Kidney (tissue), 13 donors: ENCODE measurements at regions not wholly inside any gene's neighbourhood (a gene's known extent, or its start where the extent isn't known, plus 50 kb on each side); places are given as distances from the start of the nearest gene placed in this dataset.

Source experiments
- DNase-seq, 5 donors: peaks; one replicate each; pipeline ENCODE4 v3.0.0-alpha.2; 2013 to 2020
- FAIRE-seq: peaks from 2 replicates; lab custom pipeline; 2012; peaks lifted over from hg19 to GRCh38; lab: Jason Lieb, UNC
- H3K27ac ChIP-seq, 2 donors: one replicate each; pipeline ENCODE4 v1.7.0; 2013; ENCODE audit warnings: low read depth in 2 of 2, low read length in 2 of 2, inconsistent platforms in 1 of 2
- H3K27me3 ChIP-seq: one replicate; pipeline ENCODE4 v1.7.1; 2013; ENCODE audit warnings: low read length, inconsistent platforms; ENCODE audit not compliant: control insufficient read depth, insufficient read depth
- H3K36me3 ChIP-seq, 3 donors: one replicate each; pipeline versions ENCODE4 v1.7.0 to v1.7.1; 2013; ENCODE audit warnings: low read length in 3 of 3, control low read depth in 1 of 3, inconsistent platforms in 1 of 3; ENCODE audit not compliant: insufficient read depth in 3 of 3, control insufficient read depth in 2 of 3
- H3K4me1 ChIP-seq, 3 donors: one replicate each; pipeline versions ENCODE4 v1.7.0 to v1.7.1; 2013; ENCODE audit warnings: low read length in 3 of 3, inconsistent platforms in 1 of 3, low read depth in 1 of 3; ENCODE audit not compliant: control insufficient read depth in 2 of 3, insufficient read depth in 2 of 3
- H3K4me3 ChIP-seq, 3 donors: one replicate each; pipeline versions ENCODE4 v1.7.0 to v1.8.1; 2013; ENCODE audit warnings: low read length in 3 of 3, control low read depth in 1 of 3, inconsistent platforms in 1 of 3
- H3K9ac ChIP-seq, 3 donors: one replicate each; pipeline versions ENCODE4 v1.7.0 to v1.7.1; 2013; ENCODE audit warnings: low read length in 3 of 3, control low read depth in 1 of 3, inconsistent platforms in 1 of 3
- H3K9me3 ChIP-seq, 3 donors: one replicate each; pipeline versions ENCODE4 v1.7.0 to v1.7.1; 2013; ENCODE audit warnings: low read length in 3 of 3, control low read depth in 1 of 3, inconsistent platforms in 1 of 3; ENCODE audit not compliant: control insufficient read depth in 2 of 3, insufficient read depth in 1 of 3
- intact Hi-C: fragments of 100-400 bp; cut with DNase I; formaldehyde crosslinking; loops from one replicate; pipeline ENCODE4 v1.11.1; 2022
- TF ChIP-seq, protein P1 (sequence below): IDR thresholded peaks from 3 replicates; pipeline ENCODE4 v1.5.1; 2012; ENCODE audit warnings: mild to moderate bottlenecking, moderate library complexity, borderline replicate concordance; ENCODE audit not compliant: insufficient read depth; ENCODE audit errors: extremely low read depth
- donor health status: control.
- donor health status: control.
- donor health status: control.
- donor health status: control.
- donor health status: control.
- donor health status: DM: yes; HTN: yes; CAD: no.
- donor health status: Normal renal cell carcinoma (clear cell type).

DNA sequence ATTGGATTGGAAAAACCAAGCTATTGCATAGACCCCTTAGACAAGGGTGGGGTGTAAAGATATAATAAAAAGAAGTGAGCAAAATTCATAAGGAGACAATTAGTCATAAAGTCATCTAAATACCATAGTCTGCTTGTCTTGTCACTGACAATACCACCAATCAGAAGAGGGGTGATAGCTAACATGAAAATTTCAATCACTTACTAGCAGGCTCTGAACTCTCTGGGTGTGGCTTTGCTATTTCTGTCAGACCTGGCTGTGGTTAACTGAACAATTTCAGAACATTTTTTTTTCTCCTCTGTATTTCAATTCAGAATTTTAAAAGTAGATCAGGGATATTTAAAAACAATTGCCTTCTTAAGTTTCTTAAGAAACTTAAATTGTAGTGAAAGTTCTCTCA is 158.5 kb upstream of the PRMT6 start:
- Histone ChIP-seq H3K27me3 (no peaks in the 10 kb centered on the region), H3K4me1 (no peaks in the 10 kb centered on the region), H3K4me3 (no peak overlapping the region), H3K9ac (no peak overlapping the region), H3K36me3 (no peaks in the 10 kb centered on the region), H3K9me3 (no peaks in the 10 kb centered on the region), H3K27ac (no peak overlapping the region)
- TF ChIP-seq, protein P1, sequence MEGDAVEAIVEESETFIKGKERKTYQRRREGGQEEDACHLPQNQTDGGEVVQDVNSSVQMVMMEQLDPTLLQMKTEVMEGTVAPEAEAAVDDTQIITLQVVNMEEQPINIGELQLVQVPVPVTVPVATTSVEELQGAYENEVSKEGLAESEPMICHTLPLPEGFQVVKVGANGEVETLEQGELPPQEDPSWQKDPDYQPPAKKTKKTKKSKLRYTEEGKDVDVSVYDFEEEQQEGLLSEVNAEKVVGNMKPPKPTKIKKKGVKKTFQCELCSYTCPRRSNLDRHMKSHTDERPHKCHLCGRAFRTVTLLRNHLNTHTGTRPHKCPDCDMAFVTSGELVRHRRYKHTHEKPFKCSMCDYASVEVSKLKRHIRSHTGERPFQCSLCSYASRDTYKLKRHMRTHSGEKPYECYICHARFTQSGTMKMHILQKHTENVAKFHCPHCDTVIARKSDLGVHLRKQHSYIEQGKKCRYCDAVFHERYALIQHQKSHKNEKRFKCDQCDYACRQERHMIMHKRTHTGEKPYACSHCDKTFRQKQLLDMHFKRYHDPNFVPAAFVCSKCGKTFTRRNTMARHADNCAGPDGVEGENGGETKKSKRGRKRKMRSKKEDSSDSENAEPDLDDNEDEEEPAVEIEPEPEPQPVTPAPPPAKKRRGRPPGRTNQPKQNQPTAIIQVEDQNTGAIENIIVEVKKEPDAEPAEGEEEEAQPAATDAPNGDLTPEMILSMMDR: no peak
- FAIRE-seq: no peak
- intact Hi-C loops: loop anchor here (5.0 kb wide), 1 partner anchor 251 kb away; no protein-coding TSS in a partner anchor
- DNase-seq: no peak

DNA sequence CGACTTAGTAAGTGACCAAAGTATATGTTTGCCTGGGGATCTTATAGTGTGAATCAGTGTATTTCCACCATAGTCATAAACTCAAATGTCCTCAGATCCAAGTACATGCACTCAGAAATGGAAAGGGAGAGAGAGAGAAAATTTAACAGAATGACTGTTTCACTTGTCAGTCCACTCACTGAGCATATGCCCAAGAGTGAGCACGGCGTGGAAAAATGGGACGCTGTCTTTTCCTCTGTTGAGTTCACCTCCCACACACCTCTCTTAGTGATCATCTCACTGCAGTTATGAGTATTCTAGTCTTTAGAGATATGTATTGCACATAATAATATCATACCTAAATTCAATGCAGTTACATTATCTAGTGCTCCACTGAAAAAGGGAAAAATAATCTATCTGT is 156.8 kb upstream of the PRMT6 start:
- DNase-seq: no peak
- H3K27me3 ChIP-seq: no peaks in the 10 kb centered on the region
- no peak overlapping the region for H3K9ac ChIP-seq
- TF ChIP-seq, protein P1: no peak
- H3K36me3 ChIP-seq: no peaks in the 10 kb centered on the region
- no peak for FAIRE-seq
- no peak overlapping the region for H3K4me3 ChIP-seq
- H3K9me3 ChIP-seq: no peaks in the 10 kb centered on the region
- no peak overlapping the region for H3K27ac ChIP-seq
- intact Hi-C loops: loop anchor here (5.0 kb wide), 1 partner anchor 252 kb away; no protein-coding TSS in a partner anchor
- H3K4me1 ChIP-seq: no peaks in the 10 kb centered on the region

DNA sequence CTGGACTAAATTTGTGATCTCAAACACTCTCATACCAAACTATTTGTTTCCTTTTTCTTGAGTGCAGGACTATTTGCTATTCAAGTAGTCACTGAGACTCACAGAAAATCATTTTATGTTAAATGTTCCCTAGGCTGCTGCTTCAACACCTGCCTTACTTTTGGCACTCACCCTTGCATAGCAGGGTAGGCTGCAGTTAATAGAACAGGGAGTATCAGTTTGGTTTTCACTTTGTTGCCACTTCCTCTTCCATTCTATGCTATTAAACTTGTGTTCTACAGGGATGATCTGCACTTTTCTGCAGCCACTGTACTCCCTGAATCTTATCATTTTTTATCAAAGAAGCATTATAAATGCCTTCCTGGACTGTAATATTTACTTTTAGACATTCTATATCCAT is 148.7 kb upstream of the PRMT6 start:
- FAIRE-seq (no peak), DNase-seq (no peak)
- TF ChIP-seq, protein P1: no peak
- Histone ChIP-seq H3K4me1 (no peaks in the 10 kb centered on the region), H3K9me3 (no peaks in the 10 kb centered on the region), H3K36me3 (no peaks in the 10 kb centered on the region), H3K27me3 (no peaks in the 10 kb centered on the region), H3K9ac (no peak overlapping the region), H3K4me3 (no peak overlapping the region), H3K27ac (no peak overlapping the region)
- intact Hi-C loops: no loop called here

DNA sequence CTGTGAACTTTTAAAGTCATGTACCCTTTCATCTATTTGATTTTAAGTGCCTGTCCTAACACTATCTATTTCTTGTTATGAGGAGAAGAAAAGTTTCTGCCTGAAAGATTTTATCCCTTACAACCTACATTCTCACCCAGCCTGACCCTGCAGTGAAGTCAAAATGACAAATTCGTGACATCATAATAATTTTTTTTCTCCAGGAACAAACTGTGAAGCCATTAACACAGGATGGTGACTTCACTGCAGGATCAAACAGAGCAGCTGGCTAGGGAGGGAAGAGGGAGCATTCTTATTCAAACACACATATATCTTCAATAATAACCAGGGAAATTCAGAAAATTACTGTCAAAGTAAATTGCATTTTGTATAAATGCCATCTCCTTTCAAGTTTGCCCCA is 147.8 kb upstream of the PRMT6 start:
- H3K9me3 ChIP-seq: no peaks in the 10 kb centered on the region
- intact Hi-C loops: no loop called here
- no peak overlapping the region for H3K4me3 ChIP-seq
- no peaks in the 10 kb centered on the region for H3K4me1 ChIP-seq
- TF ChIP-seq, protein P1: no peak
- H3K27me3 ChIP-seq: no peaks in the 10 kb centered on the region
- no peaks in the 10 kb centered on the region for H3K36me3 ChIP-seq
- no peak overlapping the region for H3K27ac ChIP-seq
- H3K9ac ChIP-seq: no peak overlapping the region
- FAIRE-seq: no peak
- no peak for DNase-seq
